ENCODE measurements at regions not wholly inside any gene's neighbourhood (a gene's known extent, or its start where the extent isn't known, plus 50 kb on each side); places are given as distances from the start of the nearest gene placed in this dataset.

DNA sequence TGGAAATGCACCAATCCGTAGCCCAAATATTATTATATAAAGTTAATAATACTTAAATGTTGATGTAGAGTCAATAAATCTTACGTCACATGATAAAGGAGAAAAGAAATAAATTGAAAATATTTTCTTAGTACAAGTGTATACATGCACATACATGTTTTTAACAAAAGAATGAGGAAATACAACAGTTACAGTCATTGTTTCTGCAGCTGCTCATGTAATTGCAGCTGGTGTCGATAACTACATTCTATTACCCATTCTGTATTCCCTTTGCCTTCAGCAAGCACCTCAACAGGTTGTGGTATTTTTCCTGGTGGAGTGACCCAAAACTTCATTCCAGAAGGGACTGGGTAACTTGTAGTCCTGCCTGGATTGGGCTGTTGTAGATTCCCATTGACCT, 377.8 kb upstream of the FSIP2 start:
- TF ChIP-seq, protein P1, sequence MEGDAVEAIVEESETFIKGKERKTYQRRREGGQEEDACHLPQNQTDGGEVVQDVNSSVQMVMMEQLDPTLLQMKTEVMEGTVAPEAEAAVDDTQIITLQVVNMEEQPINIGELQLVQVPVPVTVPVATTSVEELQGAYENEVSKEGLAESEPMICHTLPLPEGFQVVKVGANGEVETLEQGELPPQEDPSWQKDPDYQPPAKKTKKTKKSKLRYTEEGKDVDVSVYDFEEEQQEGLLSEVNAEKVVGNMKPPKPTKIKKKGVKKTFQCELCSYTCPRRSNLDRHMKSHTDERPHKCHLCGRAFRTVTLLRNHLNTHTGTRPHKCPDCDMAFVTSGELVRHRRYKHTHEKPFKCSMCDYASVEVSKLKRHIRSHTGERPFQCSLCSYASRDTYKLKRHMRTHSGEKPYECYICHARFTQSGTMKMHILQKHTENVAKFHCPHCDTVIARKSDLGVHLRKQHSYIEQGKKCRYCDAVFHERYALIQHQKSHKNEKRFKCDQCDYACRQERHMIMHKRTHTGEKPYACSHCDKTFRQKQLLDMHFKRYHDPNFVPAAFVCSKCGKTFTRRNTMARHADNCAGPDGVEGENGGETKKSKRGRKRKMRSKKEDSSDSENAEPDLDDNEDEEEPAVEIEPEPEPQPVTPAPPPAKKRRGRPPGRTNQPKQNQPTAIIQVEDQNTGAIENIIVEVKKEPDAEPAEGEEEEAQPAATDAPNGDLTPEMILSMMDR (IDR thresholded peaks at IDR 0.05) = no peak
- TF ChIP-seq POLR2A (IDR thresholded peaks at IDR 0.05) = no peak

Measured in body of pancreas (tissue), 4 donors.